Activated CD4-positive, CD25-positive, alpha-beta regulatory T cell treated with anti-CD3 and anti-CD28 coated beads, Interleukin-2, amount 50 U/mL, for 24 hours (primary cell): ENCODE measurements at regions not wholly inside any gene's neighbourhood (a gene's known extent, or its start where the extent isn't known, plus 50 kb on each side); places are given as distances from the start of the nearest gene placed in this dataset.
A peak's percentile ranks its signal among the peaks of the same experiment; 100 is the strongest.
"Not testable (repeated sequence)": the region's sequence is repeated elsewhere in the genome, so short reads cannot be mapped to it uniquely, and the experiment has no call there.

Experiments
- ATAC-seq, 2 donors: fragments of 150-1000 bp; cut with Tn5 transposase; one replicate each; pipeline ENCODE4 v1.10.0; 2021; ENCODE audit warnings: mild to moderate bottlenecking in 1 of 2, moderate library complexity in 1 of 2

- no peak for ATAC-seq
Measured at GRCh38 chr4:118589471-118590055, 95.6 kb upstream of the METTL14 start.

- peak; percentile 97 for ATAC-seq
Measured at GRCh38 chr4:118591339-118592046, 93.7 kb upstream of the METTL14 start.

GRCh38 chr4:118592289-118592688 lies 92.9 kb upstream of the METTL14 start:
- ATAC-seq: not testable (repeated sequence)

- not testable (repeated sequence) for ATAC-seq
Measured at GRCh38 chr4:118595883-118596282, 89.3 kb upstream of the METTL14 start.

- ATAC-seq: not testable (repeated sequence)
Measured at GRCh38 chr4:118625097-118625496, 60.1 kb upstream of the METTL14 start.

- not testable (repeated sequence) for ATAC-seq
Measured at GRCh38 chr4:118629697-118630096, 55.5 kb upstream of the METTL14 start.

- ATAC-seq: not testable (repeated sequence)
Measured at GRCh38 chr4:118630897-118631296, 54.3 kb upstream of the METTL14 start.

GRCh38 chr4:118631321-118632050 lies 53.7 kb upstream of the METTL14 start:
- ATAC-seq: not testable (repeated sequence)

GRCh38 chr4:118633476-118633875 lies 51.7 kb upstream of the METTL14 start:
- not testable (repeated sequence) for ATAC-seq

GRCh38 chr4:118634126-118634875 lies 50.9 kb upstream of the METTL14 start:
- not testable (repeated sequence) for ATAC-seq
